HG03442 (cell line): ENCODE measurements at regions not wholly inside any gene's neighbourhood (a gene's known extent, or its start where the extent isn't known, plus 50 kb on each side); places are given as distances from the start of the nearest gene placed in this dataset.
"Not testable (repeated sequence)": the region's sequence is repeated elsewhere in the genome, so short reads cannot be mapped to it uniquely, and the experiment has no call there.

Experiments used
- ATAC-seq: cut with Tn5 transposase; IDR thresholded peaks from one replicate; pipeline ENCODE4 v1.9.1; 2021; ENCODE audit warnings: mild to moderate bottlenecking, moderate library complexity; ENCODE audit not compliant: unreplicated experiment

- no peak for ATAC-seq
Measured at GRCh38 chr5:7073666-7074065, 322.3 kb upstream of the ADCY2 start.

GRCh38 chr5:7074176-7074575 is 321.8 kb upstream of the ADCY2 start:
- ATAC-seq = no peak

GRCh38 chr5:7075470-7075869 is 320.5 kb upstream of the ADCY2 start:
- ATAC-seq = no peak

- ATAC-seq = no peak
Measured at GRCh38 chr5:7078101-7078500, 317.8 kb upstream of the ADCY2 start.

GRCh38 chr5:7078901-7079300 is 317.0 kb upstream of the ADCY2 start:
- no peak for ATAC-seq

GRCh38 chr5:7080501-7080900 is 315.4 kb upstream of the ADCY2 start:
- ATAC-seq = no peak

- ATAC-seq = no peak
Measured at GRCh38 chr5:7087719-7088297, 308.1 kb upstream of the ADCY2 start.

- no peak for ATAC-seq
Measured at GRCh38 chr5:7088849-7089248, 307.1 kb upstream of the ADCY2 start.

GRCh38 chr5:7094626-7095025 is 301.3 kb upstream of the ADCY2 start:
- no peak for ATAC-seq

GRCh38 chr5:7096294-7096693 is 299.6 kb upstream of the ADCY2 start:
- no peak for ATAC-seq

GRCh38 chr5:7105358-7105757 is 290.6 kb upstream of the ADCY2 start:
- no peak for ATAC-seq

- ATAC-seq = no peak
Measured at GRCh38 chr5:7117961-7118360, 278.0 kb upstream of the ADCY2 start.

GRCh38 chr5:7131680-7132079 is 264.3 kb upstream of the ADCY2 start:
- ATAC-seq = no peak

- ATAC-seq = no peak
Measured at GRCh38 chr5:7146886-7147285, 249.1 kb upstream of the ADCY2 start.

GRCh38 chr5:7157083-7157482 is 238.9 kb upstream of the ADCY2 start:
- ATAC-seq = no peak

- ATAC-seq = no peak
Measured at GRCh38 chr5:7169240-7169878, 226.6 kb upstream of the ADCY2 start.

GRCh38 chr5:7170785-7171184 is 225.2 kb upstream of the ADCY2 start:
- ATAC-seq = not testable (repeated sequence)

- ATAC-seq = no peak
Measured at GRCh38 chr5:7179364-7179763, 216.6 kb upstream of the ADCY2 start.

- ATAC-seq = no peak
Measured at GRCh38 chr5:7181841-7182240, 214.1 kb upstream of the ADCY2 start.

GRCh38 chr5:7185742-7186141 is 210.2 kb upstream of the ADCY2 start:
- ATAC-seq = no peak

- no peak for ATAC-seq
Measured at GRCh38 chr5:7186818-7187217, 209.1 kb upstream of the ADCY2 start.

GRCh38 chr5:7190712-7191250 is 205.2 kb upstream of the ADCY2 start:
- no peak for ATAC-seq

GRCh38 chr5:7192016-7192415 is 203.9 kb upstream of the ADCY2 start:
- ATAC-seq = no peak
